OCI-LY1 (cell line): ENCODE measurements at regions not wholly inside any gene's neighbourhood (a gene's known extent, or its start where the extent isn't known, plus 50 kb on each side); places are given as distances from the start of the nearest gene placed in this dataset.

Source experiments
- CTCF ChIP-seq: fragments of 200-600 bp; sonication (generic), shearing (Covaris generic); IDR thresholded peaks from 2 replicates; pipeline ENCODE4 v1.5.1; 2017; ENCODE audit warnings: mild to moderate bottlenecking, antibody characterized with exemption, low read length, moderate library complexity, mixed read lengths
- EZH2 ChIP-seq: fragments of 200-600 bp; sonication (generic), shearing (Covaris generic); IDR thresholded peaks from 2 replicates; pipeline ENCODE4 v1.8.0; 2017; ENCODE audit warnings: borderline replicate concordance, mixed run types, mild to moderate bottlenecking, antibody characterized with exemption, low read length, moderate library complexity, mixed read lengths

- TF ChIP-seq CTCF (no peak), EZH2 (no peak)
These were observed 114.4 kb upstream of the RAB3GAP2 start for GRCh38 chr1:220386494-220387195.
